Activated CD8-positive, alpha-beta memory T cell treated with anti-CD3 and anti-CD28 coated beads for 24 hours (primary cell): ENCODE measurements at regions not wholly inside any gene's neighbourhood (a gene's known extent, or its start where the extent isn't known, plus 50 kb on each side); places are given as distances from the start of the nearest gene placed in this dataset.

Experiments
- DNase-seq: peaks from one replicate; pipeline ENCODE4 v3.0.0-alpha.2; 2020

GRCh38 chr20:57890202-57890800 is 180.5 kb upstream of the PMEPA1 start:
- no peak for DNase-seq

GRCh38 chr20:57888591-57888990 is 178.8 kb upstream of the PMEPA1 start:
- no peak for DNase-seq

GRCh38 chr20:57884956-57885355 is 175.1 kb upstream of the PMEPA1 start:
- DNase-seq = no peak

- peak; percentile 15 for DNase-seq
Measured at GRCh38 chr20:57883761-57884160, 173.9 kb upstream of the PMEPA1 start.

- DNase-seq = no peak
Measured at GRCh38 chr20:57883224-57883623, 173.4 kb upstream of the PMEPA1 start.

- DNase-seq = peak; percentile 41
Measured at GRCh38 chr20:57882451-57883161, 172.8 kb upstream of the PMEPA1 start.

- DNase-seq = peak; percentile 42
Measured at GRCh38 chr20:57881466-57882385, 171.9 kb upstream of the PMEPA1 start.

GRCh38 chr20:57880571-57880892 is 170.7 kb upstream of the PMEPA1 start:
- no peak for DNase-seq

- DNase-seq = peak; percentile 19
Measured at GRCh38 chr20:57879779-57880570, 170.2 kb upstream of the PMEPA1 start.

- peak; percentile 11 for DNase-seq
Measured at GRCh38 chr20:57879437-57879778, 169.6 kb upstream of the PMEPA1 start.

- peak; percentile 13 for DNase-seq
Measured at GRCh38 chr20:57878786-57879424, 169.1 kb upstream of the PMEPA1 start.

- no peak for DNase-seq
Measured at GRCh38 chr20:57877995-57878394, 168.2 kb upstream of the PMEPA1 start.

- peak; percentile 3 for DNase-seq
Measured at GRCh38 chr20:57877131-57877824, 167.5 kb upstream of the PMEPA1 start.

- DNase-seq = peak; percentile 28
Measured at GRCh38 chr20:57876163-57876562, 166.3 kb upstream of the PMEPA1 start.

GRCh38 chr20:57874141-57874540 is 164.3 kb upstream of the PMEPA1 start:
- peak; percentile 24 for DNase-seq

- DNase-seq = peak; percentile 21
Measured at GRCh38 chr20:57872816-57873409, 163.1 kb upstream of the PMEPA1 start.

GRCh38 chr20:57871237-57871632 is 161.4 kb upstream of the PMEPA1 start:
- peak; percentile 28 for DNase-seq

- DNase-seq = peak; percentile 44
Measured at GRCh38 chr20:57870597-57871236, 160.9 kb upstream of the PMEPA1 start.

GRCh38 chr20:57869951-57870315 is 160.1 kb upstream of the PMEPA1 start:
- peak; percentile 32 for DNase-seq

GRCh38 chr20:57869291-57869950 is 159.6 kb upstream of the PMEPA1 start:
- DNase-seq = peak; percentile 9
